Liver (tissue), 8 donors: ENCODE measurements at regions not wholly inside any gene's neighbourhood (a gene's known extent, or its start where the extent isn't known, plus 50 kb on each side); places are given as distances from the start of the nearest gene placed in this dataset.

Experiments
- DNase-seq: peaks from one replicate; pipeline ENCODE4 v3.0.0-alpha.2; 2017; ENCODE audit warnings: low spot score
- H3K27ac ChIP-seq, 2 donors: one replicate each; pipeline ENCODE4 v1.7.0; 2013; ENCODE audit warnings: inconsistent platforms in 2 of 2, low read length in 2 of 2, control low read depth in 1 of 2, low read depth in 1 of 2, mild to moderate bottlenecking in 1 of 2
- H3K27me3 ChIP-seq, 4 donors: one replicate each; pipeline versions ENCODE4 v1.6.1 to v1.7.0; 2013; ENCODE audit warnings: low read length in 3 of 4, inconsistent platforms in 1 of 4, mild to moderate bottlenecking in 1 of 4, moderate library complexity in 1 of 4; ENCODE audit not compliant: control insufficient read depth in 4 of 4, insufficient read depth in 4 of 4
- H3K36me3 ChIP-seq, 4 donors: one replicate each; pipeline versions ENCODE4 v1.6.1 to v1.7.0; 2013; ENCODE audit warnings: low read length in 3 of 4, mild to moderate bottlenecking in 3 of 4, low read depth in 1 of 4, moderate library complexity in 1 of 4; ENCODE audit not compliant: control insufficient read depth in 4 of 4, insufficient read depth in 3 of 4
- H3K4me1 ChIP-seq, 4 donors: one replicate each; pipeline versions ENCODE4 v1.6.1 to v1.7.0; 2013; ENCODE audit warnings: low read length in 3 of 4, mild to moderate bottlenecking in 3 of 4, moderate library complexity in 1 of 4; ENCODE audit not compliant: control insufficient read depth in 4 of 4, insufficient read depth in 4 of 4
- H3K4me3 ChIP-seq, 3 donors: one replicate each; pipeline versions ENCODE4 v1.6.1 to v1.7.0; 2013; ENCODE audit warnings: low read length in 3 of 3, control low read depth in 1 of 3, low read depth in 1 of 3, mild to moderate bottlenecking in 1 of 3
- H3K9ac ChIP-seq, 2 donors: one replicate each; pipeline ENCODE4 v1.7.0; 2013; ENCODE audit warnings: low read length in 2 of 2, mild to moderate bottlenecking in 2 of 2, moderate library complexity in 2 of 2, control low read depth in 1 of 2, low read depth in 1 of 2
- H3K9me3 ChIP-seq, 4 donors: one replicate each; pipeline versions ENCODE4 v1.6.1 to v1.7.0; 2013; ENCODE audit warnings: low read length in 3 of 4; ENCODE audit not compliant: control insufficient read depth in 4 of 4
- ATF3 ChIP-seq: IDR thresholded peaks from 2 replicates; pipeline ENCODE4 v1.6.1; 2016; ENCODE audit warnings: antibody characterized with exemption
- CTCF ChIP-seq: fragments of 150-350 bp; IDR thresholded peaks from 2 replicates; pipeline ENCODE4 v1.5.1; 2017; ENCODE audit warnings: improper control_type of control experiment, low read depth, low read length; ENCODE audit not compliant: missing input control
- EGR1 ChIP-seq, 2 donors: IDR thresholded peaks; 2 replicates each; pipeline ENCODE4 v1.6.1; 2016 to 2018; ENCODE audit warnings: antibody characterized with exemption in 2 of 2, low read depth in 2 of 2
- FOXA2 ChIP-seq: IDR thresholded peaks from 2 replicates; pipeline ENCODE4 v1.6.1; 2016; ENCODE audit warnings: antibody characterized with exemption
- GABPA ChIP-seq, 2 donors: IDR thresholded peaks in 1 of 2; conservative IDR thresholded peaks in 1 of 2; 2 replicates each; pipeline ENCODE4 v1.6.1; 2016; ENCODE audit warnings: antibody characterized with exemption in 2 of 2, mild to moderate bottlenecking in 1 of 2, moderate library complexity in 1 of 2
- HNF4A ChIP-seq, 2 donors: conservative IDR thresholded peaks; 2 replicates each; pipeline ENCODE4 v1.6.1; 2016; ENCODE audit warnings: antibody characterized with exemption in 2 of 2, mild to moderate bottlenecking in 2 of 2
- HNF4G ChIP-seq: IDR thresholded peaks from 2 replicates; pipeline ENCODE4 v1.6.1; 2016; ENCODE audit warnings: antibody characterized with exemption
- JUND ChIP-seq, 2 donors: IDR thresholded peaks; 2 replicates each; pipeline ENCODE4 v1.6.1; 2016; ENCODE audit warnings: antibody characterized with exemption in 2 of 2
- MAX ChIP-seq: IDR thresholded peaks from 2 replicates; pipeline ENCODE4 v1.6.1; 2016; ENCODE audit warnings: antibody characterized with exemption
- NR2F2 ChIP-seq: IDR thresholded peaks from 2 replicates; pipeline ENCODE4 v1.6.1; 2016; ENCODE audit warnings: antibody characterized with exemption
- RAD21 ChIP-seq, 2 donors: IDR thresholded peaks; 2 replicates each; pipeline ENCODE4 v1.6.1; 2016; ENCODE audit warnings: antibody characterized with exemption in 2 of 2, mild to moderate bottlenecking in 2 of 2
- REST ChIP-seq: IDR thresholded peaks from 2 replicates; pipeline ENCODE4 v1.6.1; 2016; ENCODE audit warnings: antibody characterized with exemption, mild to moderate bottlenecking
- RXRA ChIP-seq, 2 donors: IDR thresholded peaks; 2 replicates each; pipeline ENCODE4 v1.6.1; 2017 to 2018; ENCODE audit warnings: antibody characterized with exemption in 2 of 2, mild to moderate bottlenecking in 1 of 2
- SP1 ChIP-seq: IDR thresholded peaks from 2 replicates; pipeline ENCODE4 v1.6.1; 2018; ENCODE audit warnings: antibody characterized with exemption, mild to moderate bottlenecking
- TAF1 ChIP-seq: conservative IDR thresholded peaks from 2 replicates; pipeline ENCODE4 v1.6.1; 2016; ENCODE audit warnings: antibody characterized with exemption, mild to moderate bottlenecking
- YY1 ChIP-seq: IDR thresholded peaks from 2 replicates; pipeline ENCODE4 v1.6.1; 2016; ENCODE audit warnings: antibody characterized with exemption, mild to moderate bottlenecking
- ZBTB33 ChIP-seq: IDR thresholded peaks from 2 replicates; pipeline ENCODE4 v1.6.1; 2016; ENCODE audit warnings: antibody characterized with exemption
- WGBS: extraction: QIAGEN DNeasy Blood & Tissue Kit; methylation state at CpG from one replicate; pipeline ENCODE4 v1.1.7; 2013; 5-methylcytosine and 5-hydroxymethylcytosine counted together
- donor health status: healthy.
- donor health status: healthy.
- donor health status: healthy.
- donor health status: healthy.
- donor health status: healthy.

- TF ChIP-seq REST = no peak
Observed at GRCh38 chr10:94046098-94046497, 52.4 kb downstream of the PLCE1 start (continued).

GRCh38 chr10:94047293-94047692 lies 53.6 kb downstream of the PLCE1 start:
- Histone ChIP-seq H3K9me3 (no peaks in the 10 kb centered on the region), H3K4me1 (no peaks in the 10 kb centered on the region), H3K36me3 (no peaks in the 10 kb centered on the region), H3K27me3 (no peaks in the 10 kb centered on the region), H3K9ac (no peak overlapping the region), H3K4me3 (no peak overlapping the region), H3K27ac (no peak overlapping the region)
- 45% methylated on average over 3 of the region's 3 CpGs for WGBS
- DNase-seq = no peak
- no peak for TF ChIP-seq JUND (IDR thresholded peaks at IDR 0.05)
- no peak for TF ChIP-seq TAF1
- no peak for TF ChIP-seq MAX
- no peak for TF ChIP-seq RAD21 (IDR thresholded peaks at IDR 0.05)
- TF ChIP-seq ATF3 = no peak
- no peak for TF ChIP-seq RXRA (IDR thresholded peaks at IDR 0.05)
- TF ChIP-seq HNF4G = no peak

- no peak for TF ChIP-seq RXRA (IDR thresholded peaks at IDR 0.05)
- TF ChIP-seq ZBTB33 = no peak
- TF ChIP-seq YY1 = no peak
- TF ChIP-seq FOXA2 = no peak
- no peak for TF ChIP-seq CTCF
- TF ChIP-seq JUND (IDR thresholded peaks at IDR 0.05) = no peak
- no peak for TF ChIP-seq HNF4A (conservative IDR thresholded peaks at IDR 0.05)
- no peak for TF ChIP-seq ATF3
- TF ChIP-seq SP1 = no peak
- TF ChIP-seq MAX = no peak
- no peak for TF ChIP-seq GABPA (IDR thresholded peaks at IDR 0.05 in 1 of 2, conservative IDR thresholded peaks at IDR 0.05 in 1 of 2)
- no peak for TF ChIP-seq HNF4G
- TF ChIP-seq RAD21 (IDR thresholded peaks at IDR 0.05) = no peak
- no peak for TF ChIP-seq EGR1 (IDR thresholded peaks at IDR 0.05; ENCODE audit: low read depth in 2 of 2)
- no peak for TF ChIP-seq NR2F2
- no peak for TF ChIP-seq TAF1
- Histone ChIP-seq H3K36me3 (no peaks in the 10 kb centered on the region), H3K9me3 (no peaks in the 10 kb centered on the region), H3K27ac (no peak overlapping the region), H3K4me3 (no peak overlapping the region), H3K27me3 (no peaks in the 10 kb centered on the region), H3K9ac (no peak overlapping the region), H3K4me1 (no peaks in the 10 kb centered on the region)
- WGBS = 73% methylated on average over 4 of the region's 4 CpGs
- no peak for DNase-seq
Observed at GRCh38 chr10:94049911-94050310, 56.2 kb downstream of the PLCE1 start.
